Lower lobe of right lung (tissue), 2 donors: ENCODE measurements at regions not wholly inside any gene's neighbourhood (a gene's known extent, or its start where the extent isn't known, plus 50 kb on each side); places are given as distances from the start of the nearest gene placed in this dataset.

Experiments
- ATAC-seq, 2 donors: fragments of 200-7000 bp; cut with Tn5 transposase; one replicate each; pipeline ENCODE4 v1.9.1; 2020 to 2022; ENCODE audit warnings: mild to moderate bottlenecking in 2 of 2, moderate library complexity in 2 of 2
- DNase-seq: peaks from one replicate; pipeline ENCODE4 v3.0.0-alpha.2; 2020
- H3K27ac ChIP-seq: fragments of 200-600 bp; one replicate; pipeline ENCODE4 v1.8.0; 2022
- H3K27me3 ChIP-seq: fragments of 200-600 bp; one replicate; pipeline ENCODE4 v1.8.0; 2022; ENCODE audit warnings: low read depth
- H3K36me3 ChIP-seq: fragments of 200-600 bp; one replicate; pipeline ENCODE4 v1.8.0; 2022; ENCODE audit warnings: mild to moderate bottlenecking
- H3K4me1 ChIP-seq: fragments of 200-600 bp; one replicate; pipeline ENCODE4 v1.8.0; 2022
- H3K4me3 ChIP-seq: fragments of 200-600 bp; one replicate; pipeline ENCODE4 v1.8.0; 2022; ENCODE audit warnings: mild to moderate bottlenecking
- H3K9me3 ChIP-seq: fragments of 200-600 bp; one replicate; pipeline ENCODE4 v1.8.0; 2022
- CTCF ChIP-seq: fragments of 200-600 bp; IDR thresholded peaks from one replicate; pipeline ENCODE4 v1.8.0; 2022; ENCODE audit warnings: antibody characterized with exemption, mild to moderate bottlenecking
- intact Hi-C: fragments of 100-400 bp; cut with DNase I; formaldehyde crosslinking; loops from one replicate; pipeline ENCODE4 v1.11.0; 2022
- donor health status: DM: no; HTN: yes; CAD: no; lungs with severe emphysema.

GRCh38 chr13:50306156-50306555, 290.9 kb downstream of the KCNRG start:
- Histone ChIP-seq H3K9me3 (no peaks in the 10 kb centered on the region), H3K27ac (no peak overlapping the region), H3K4me3 (no peak overlapping the region), H3K36me3 (no peaks in the 10 kb centered on the region), H3K4me1 (peaks cover 10% of the 10 kb centered on the region), H3K27me3 (no peaks in the 10 kb centered on the region)
- DNase-seq, result no peak
- intact Hi-C loops, result no loop called here
- no peak for ATAC-seq
- TF ChIP-seq CTCF, result no peak

- TF ChIP-seq CTCF, result no peak
- Histone ChIP-seq H3K4me1 (peaks cover 10% of the 10 kb centered on the region), H3K27me3 (no peaks in the 10 kb centered on the region), H3K27ac (no peak overlapping the region), H3K9me3 (no peaks in the 10 kb centered on the region), H3K36me3 (no peaks in the 10 kb centered on the region), H3K4me3 (no peak overlapping the region)
- DNase-seq, result no peak
- no peak for ATAC-seq
- intact Hi-C loops, result no loop called here
Observed at GRCh38 chr13:50309318-50309717, 294.1 kb downstream of the KCNRG start.

- H3K9me3 ChIP-seq, result no peaks in the 10 kb centered on the region
- DNase-seq, result no peak
- ATAC-seq, result no peak
- no peaks in the 10 kb centered on the region for H3K36me3 ChIP-seq
- no peak overlapping the region for H3K27ac ChIP-seq
- intact Hi-C loops, result no loop called here
- no peak overlapping the region for H3K4me3 ChIP-seq
- TF ChIP-seq CTCF, result no peak
- peaks cover 10% of the 10 kb centered on the region for H3K4me1 ChIP-seq
- no peaks in the 10 kb centered on the region for H3K27me3 ChIP-seq
Observed at GRCh38 chr13:50309882-50310594, 294.8 kb downstream of the KCNRG start.

GRCh38 chr13:50310734-50311133, 295.5 kb downstream of the KCNRG start:
- Histone ChIP-seq H3K36me3 (no peaks in the 10 kb centered on the region), H3K27ac (no peak overlapping the region), H3K4me3 (no peak overlapping the region), H3K4me1 (peaks cover 10% of the 10 kb centered on the region), H3K9me3 (no peaks in the 10 kb centered on the region), H3K27me3 (no peaks in the 10 kb centered on the region)
- TF ChIP-seq CTCF, result no peak
- intact Hi-C loops, result no loop called here
- no peak for DNase-seq
- no peak for ATAC-seq

- Histone ChIP-seq H3K4me3 (no peak overlapping the region), H3K9me3 (no peaks in the 10 kb centered on the region), H3K4me1 (peaks cover 5% of the 10 kb centered on the region), H3K27me3 (no peaks in the 10 kb centered on the region), H3K27ac (no peak overlapping the region), H3K36me3 (no peaks in the 10 kb centered on the region)
- TF ChIP-seq CTCF, result no peak
- no peak for ATAC-seq
- no peak for DNase-seq
- intact Hi-C loops, result no loop called here
Observed at GRCh38 chr13:50318887-50319286, 303.6 kb downstream of the KCNRG start.
